Liver (tissue), 3 donors: ENCODE measurements at regions not wholly inside any gene's neighbourhood (a gene's known extent, or its start where the extent isn't known, plus 50 kb on each side); places are given as distances from the start of the nearest gene placed in this dataset.

Source experiments
- ATF3 ChIP-seq: IDR thresholded peaks from 2 replicates; pipeline ENCODE4 v1.6.1; 2016; ENCODE audit warnings: antibody characterized with exemption
- EGR1 ChIP-seq, 2 donors: IDR thresholded peaks; 2 replicates each; pipeline ENCODE4 v1.6.1; 2016 to 2018; ENCODE audit warnings: antibody characterized with exemption in 2 of 2, low read depth in 2 of 2
- GABPA ChIP-seq, 2 donors: IDR thresholded peaks in 1 of 2; conservative IDR thresholded peaks in 1 of 2; 2 replicates each; pipeline ENCODE4 v1.6.1; 2016; ENCODE audit warnings: antibody characterized with exemption in 2 of 2, mild to moderate bottlenecking in 1 of 2, moderate library complexity in 1 of 2
- JUND ChIP-seq, 2 donors: IDR thresholded peaks; 2 replicates each; pipeline ENCODE4 v1.6.1; 2016; ENCODE audit warnings: antibody characterized with exemption in 2 of 2
- MAX ChIP-seq: IDR thresholded peaks from 2 replicates; pipeline ENCODE4 v1.6.1; 2016; ENCODE audit warnings: antibody characterized with exemption
- NR2F2 ChIP-seq: IDR thresholded peaks from 2 replicates; pipeline ENCODE4 v1.6.1; 2016; ENCODE audit warnings: antibody characterized with exemption
- RAD21 ChIP-seq, 2 donors: IDR thresholded peaks; 2 replicates each; pipeline ENCODE4 v1.6.1; 2016; ENCODE audit warnings: antibody characterized with exemption in 2 of 2, mild to moderate bottlenecking in 2 of 2
- REST ChIP-seq: IDR thresholded peaks from 2 replicates; pipeline ENCODE4 v1.6.1; 2016; ENCODE audit warnings: antibody characterized with exemption, mild to moderate bottlenecking
- TAF1 ChIP-seq: conservative IDR thresholded peaks from 2 replicates; pipeline ENCODE4 v1.6.1; 2016; ENCODE audit warnings: antibody characterized with exemption, mild to moderate bottlenecking
- YY1 ChIP-seq: IDR thresholded peaks from 2 replicates; pipeline ENCODE4 v1.6.1; 2016; ENCODE audit warnings: antibody characterized with exemption, mild to moderate bottlenecking
- TF ChIP-seq, protein P1 (sequence below): fragments of 150-350 bp; IDR thresholded peaks from 2 replicates; pipeline ENCODE4 v1.5.1; 2017; ENCODE audit warnings: improper control_type of control experiment, low read depth, low read length; ENCODE audit not compliant: missing input control
- TF ChIP-seq, protein P2 (sequence below): IDR thresholded peaks from 2 replicates; pipeline ENCODE4 v1.6.1; 2016; ENCODE audit warnings: antibody characterized with exemption
- donor health status: healthy.
- donor health status: healthy.

DNA sequence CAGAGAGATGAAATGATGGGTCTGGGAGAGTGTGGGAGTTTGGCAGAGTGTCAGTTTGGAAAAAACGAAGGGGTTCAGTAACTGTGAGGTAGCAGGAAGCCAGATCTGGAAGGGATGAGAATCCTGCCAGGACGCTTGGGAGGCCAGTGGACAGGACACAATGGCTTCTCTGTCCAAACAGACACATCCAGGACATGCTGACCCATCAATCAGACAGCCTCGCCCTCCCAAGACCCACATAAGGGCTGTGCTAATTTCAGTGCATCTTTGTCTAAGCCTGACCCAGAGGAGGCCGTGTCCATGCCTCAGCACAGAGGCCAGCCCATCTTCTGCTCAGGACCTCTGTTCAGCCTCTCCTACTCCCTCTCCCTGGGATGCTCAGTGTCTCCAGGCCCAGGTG is 576.5 kb upstream of the B3GAT1 start:
- no peak for TF ChIP-seq JUND (IDR thresholded peaks at IDR 0.05)
- no peak for TF ChIP-seq TAF1
- TF ChIP-seq, protein P1, sequence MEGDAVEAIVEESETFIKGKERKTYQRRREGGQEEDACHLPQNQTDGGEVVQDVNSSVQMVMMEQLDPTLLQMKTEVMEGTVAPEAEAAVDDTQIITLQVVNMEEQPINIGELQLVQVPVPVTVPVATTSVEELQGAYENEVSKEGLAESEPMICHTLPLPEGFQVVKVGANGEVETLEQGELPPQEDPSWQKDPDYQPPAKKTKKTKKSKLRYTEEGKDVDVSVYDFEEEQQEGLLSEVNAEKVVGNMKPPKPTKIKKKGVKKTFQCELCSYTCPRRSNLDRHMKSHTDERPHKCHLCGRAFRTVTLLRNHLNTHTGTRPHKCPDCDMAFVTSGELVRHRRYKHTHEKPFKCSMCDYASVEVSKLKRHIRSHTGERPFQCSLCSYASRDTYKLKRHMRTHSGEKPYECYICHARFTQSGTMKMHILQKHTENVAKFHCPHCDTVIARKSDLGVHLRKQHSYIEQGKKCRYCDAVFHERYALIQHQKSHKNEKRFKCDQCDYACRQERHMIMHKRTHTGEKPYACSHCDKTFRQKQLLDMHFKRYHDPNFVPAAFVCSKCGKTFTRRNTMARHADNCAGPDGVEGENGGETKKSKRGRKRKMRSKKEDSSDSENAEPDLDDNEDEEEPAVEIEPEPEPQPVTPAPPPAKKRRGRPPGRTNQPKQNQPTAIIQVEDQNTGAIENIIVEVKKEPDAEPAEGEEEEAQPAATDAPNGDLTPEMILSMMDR, result no peak
- no peak for TF ChIP-seq RAD21 (IDR thresholded peaks at IDR 0.05)
- TF ChIP-seq YY1, result no peak
- TF ChIP-seq MAX, result no peak
- TF ChIP-seq REST, result no peak
- no peak for TF ChIP-seq ATF3
- TF ChIP-seq EGR1 (IDR thresholded peaks at IDR 0.05; ENCODE audit: low read depth in 2 of 2), result no peak
- TF ChIP-seq NR2F2, result no peak
- TF ChIP-seq GABPA (IDR thresholded peaks at IDR 0.05 in 1 of 2, conservative IDR thresholded peaks at IDR 0.05 in 1 of 2), result no peak
- TF ChIP-seq, protein P2, sequence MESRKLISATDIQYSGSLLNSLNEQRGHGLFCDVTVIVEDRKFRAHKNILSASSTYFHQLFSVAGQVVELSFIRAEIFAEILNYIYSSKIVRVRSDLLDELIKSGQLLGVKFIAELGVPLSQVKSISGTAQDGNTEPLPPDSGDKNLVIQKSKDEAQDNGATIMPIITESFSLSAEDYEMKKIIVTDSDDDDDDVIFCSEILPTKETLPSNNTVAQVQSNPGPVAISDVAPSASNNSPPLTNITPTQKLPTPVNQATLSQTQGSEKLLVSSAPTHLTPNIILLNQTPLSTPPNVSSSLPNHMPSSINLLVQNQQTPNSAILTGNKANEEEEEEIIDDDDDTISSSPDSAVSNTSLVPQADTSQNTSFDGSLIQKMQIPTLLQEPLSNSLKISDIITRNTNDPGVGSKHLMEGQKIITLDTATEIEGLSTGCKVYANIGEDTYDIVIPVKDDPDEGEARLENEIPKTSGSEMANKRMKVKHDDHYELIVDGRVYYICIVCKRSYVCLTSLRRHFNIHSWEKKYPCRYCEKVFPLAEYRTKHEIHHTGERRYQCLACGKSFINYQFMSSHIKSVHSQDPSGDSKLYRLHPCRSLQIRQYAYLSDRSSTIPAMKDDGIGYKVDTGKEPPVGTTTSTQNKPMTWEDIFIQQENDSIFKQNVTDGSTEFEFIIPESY, result no peak
